ENCODE measurements at regions not wholly inside any gene's neighbourhood (a gene's known extent, or its start where the extent isn't known, plus 50 kb on each side); places are given as distances from the start of the nearest gene placed in this dataset.
"Not testable (repeated sequence)": the region's sequence is repeated elsewhere in the genome, so short reads cannot be mapped to it uniquely, and the experiment has no call there.

GRCh38 chr10:44300666-44301649, 83.9 kb downstream of the CXCL12 start:
- DNase-seq: no peak

DNA sequence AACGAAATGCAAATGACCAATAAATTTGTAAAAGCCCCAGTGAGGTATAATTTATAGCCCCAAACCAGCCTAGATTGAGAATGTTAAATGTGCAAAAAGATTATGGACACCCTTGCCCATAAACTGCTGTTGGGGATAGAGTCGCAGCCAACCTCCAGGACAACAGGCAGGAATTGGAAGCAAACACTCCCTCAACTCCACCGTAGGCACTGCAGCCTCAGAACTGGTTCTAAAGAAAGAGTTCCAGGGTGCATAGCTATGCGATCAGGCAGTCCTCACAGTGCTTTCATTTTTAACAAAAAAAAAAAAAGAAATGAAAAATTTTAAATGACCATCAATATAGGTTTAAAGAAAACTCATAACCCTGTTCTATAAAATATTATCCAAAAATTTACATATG, 86.2 kb downstream of the CXCL12 start:
- DNase-seq: no peak

DNA sequence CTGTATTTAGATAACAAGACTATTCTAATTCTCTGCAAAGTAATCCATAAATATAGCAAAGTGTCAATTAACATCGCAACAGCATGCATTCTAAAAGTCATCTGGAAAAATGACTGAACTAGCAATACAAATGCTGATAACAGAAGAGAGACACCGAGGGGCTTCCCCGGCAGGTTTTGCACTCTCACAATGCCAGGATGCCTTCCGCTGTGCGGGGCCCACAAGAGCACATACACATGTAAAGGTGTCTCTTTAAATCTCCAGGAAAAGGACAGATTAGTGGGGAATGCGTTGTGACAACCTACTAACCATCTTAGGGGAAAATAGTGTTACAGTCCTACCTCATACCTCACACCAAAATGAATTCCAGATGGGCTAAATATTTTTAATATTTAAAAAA, 86.9 kb downstream of the CXCL12 start:
- DNase-seq: no peak

DNA sequence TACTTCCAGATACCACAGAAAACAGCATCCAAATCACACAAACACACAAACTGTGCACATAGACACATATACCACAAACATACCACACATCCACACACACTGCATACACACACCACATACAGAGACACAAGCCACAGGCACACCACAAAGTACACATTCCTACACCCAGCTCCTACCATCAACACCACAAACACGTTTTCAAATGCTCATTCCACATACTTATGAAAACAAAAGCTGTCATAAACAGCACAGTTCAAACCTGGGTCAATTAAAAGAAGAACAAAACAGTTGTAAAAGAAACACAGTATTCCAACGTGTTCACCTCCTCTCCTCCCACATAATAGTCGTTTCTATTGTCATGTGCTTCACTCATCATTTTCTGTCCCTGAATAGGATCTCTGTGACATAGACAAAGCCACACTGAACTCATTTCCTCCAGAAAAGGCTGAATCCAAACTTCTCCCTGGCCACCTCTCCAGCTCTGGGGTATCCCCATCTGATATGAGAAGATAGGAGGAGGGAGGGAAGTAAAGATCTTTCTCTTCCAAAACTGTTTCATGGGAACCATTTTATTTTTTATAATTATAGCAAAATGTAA, 89.2 kb downstream of the CXCL12 start:
- DNase-seq: no peak

DNA sequence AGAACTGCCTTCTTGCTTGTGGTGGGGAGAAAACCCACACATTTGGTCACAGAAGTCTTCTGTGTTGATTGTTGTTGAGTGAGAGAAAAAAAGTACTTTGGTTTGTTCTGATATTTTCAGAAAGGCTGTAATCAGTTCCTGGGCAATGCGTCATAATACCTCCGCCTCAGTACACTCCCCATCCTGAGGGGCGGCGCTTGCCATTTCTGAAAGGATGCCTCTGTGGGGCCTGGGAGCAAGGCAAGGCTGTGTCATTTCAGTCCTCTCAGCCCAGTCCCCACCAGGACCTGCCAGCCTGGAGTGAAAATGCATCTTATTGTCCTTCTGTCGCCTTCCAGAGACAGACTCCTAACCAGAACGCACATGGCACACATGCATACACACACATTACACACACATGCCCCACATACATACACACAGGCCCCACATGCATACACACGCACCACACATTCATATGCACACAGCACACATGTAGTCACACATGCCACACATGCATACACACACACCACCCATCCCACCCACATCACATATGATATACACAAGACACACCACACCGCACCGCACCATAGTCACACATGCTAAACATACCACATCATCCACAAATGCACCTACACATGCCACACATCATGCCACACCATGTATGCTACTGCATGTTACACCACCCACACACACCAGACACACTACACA, 90.0 kb downstream of the CXCL12 start:
- DNase-seq: no peak

DNA sequence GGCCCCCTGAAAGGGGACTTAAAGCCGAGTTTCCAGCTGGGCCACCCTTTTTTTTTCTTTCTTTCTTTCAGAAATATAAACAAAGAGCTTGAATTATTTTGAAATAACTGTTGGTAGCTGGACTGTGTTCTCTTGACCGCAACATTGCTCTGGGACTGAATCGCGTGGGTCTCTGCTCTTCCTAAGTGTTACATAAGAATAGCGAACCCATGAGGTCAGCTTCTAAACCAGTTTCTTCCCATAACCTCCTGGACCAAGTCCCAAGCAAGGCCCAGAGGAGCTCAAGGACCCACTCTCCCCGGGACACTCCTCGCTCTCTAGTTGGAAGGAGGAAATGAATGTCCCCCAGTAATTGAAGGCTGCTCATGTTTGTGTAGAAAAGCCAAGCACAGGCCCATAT, 91.1 kb downstream of the CXCL12 start:
- no peak for DNase-seq

- no peak for DNase-seq
Measured at GRCh38 chr10:44293306-44293778, 91.6 kb downstream of the CXCL12 start.

- no peak for DNase-seq
Measured at GRCh38 chr10:44292390-44293002, 92.4 kb downstream of the CXCL12 start.

GRCh38 chr10:44291091-44291490, 93.8 kb downstream of the CXCL12 start:
- DNase-seq: no peak

- DNase-seq: no peak
Measured at GRCh38 chr10:44289125-44289524, 95.8 kb downstream of the CXCL12 start.

DNA sequence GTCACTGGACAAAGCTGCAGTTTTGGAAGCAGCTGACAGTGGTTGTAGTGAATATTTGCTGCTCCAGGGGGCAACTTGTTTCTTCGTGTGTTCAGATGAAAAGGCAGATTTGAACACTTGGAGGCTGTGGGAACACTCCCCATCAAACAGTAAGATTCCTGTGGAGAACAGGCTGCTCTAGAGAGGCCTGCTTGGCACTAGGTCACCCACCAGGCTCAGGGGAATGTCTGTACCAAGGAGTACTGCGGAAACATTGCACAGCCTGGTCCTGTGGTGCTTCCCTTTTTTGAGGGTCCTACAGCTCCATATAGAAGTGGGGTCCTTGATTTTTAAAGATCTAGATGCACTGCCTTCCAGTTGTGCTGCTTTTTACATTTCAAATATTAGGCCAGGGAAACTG, 97.5 kb downstream of the CXCL12 start:
- no peak for DNase-seq

GRCh38 chr10:44284198-44285084, 100.5 kb downstream of the CXCL12 start:
- no peak for DNase-seq

DNA sequence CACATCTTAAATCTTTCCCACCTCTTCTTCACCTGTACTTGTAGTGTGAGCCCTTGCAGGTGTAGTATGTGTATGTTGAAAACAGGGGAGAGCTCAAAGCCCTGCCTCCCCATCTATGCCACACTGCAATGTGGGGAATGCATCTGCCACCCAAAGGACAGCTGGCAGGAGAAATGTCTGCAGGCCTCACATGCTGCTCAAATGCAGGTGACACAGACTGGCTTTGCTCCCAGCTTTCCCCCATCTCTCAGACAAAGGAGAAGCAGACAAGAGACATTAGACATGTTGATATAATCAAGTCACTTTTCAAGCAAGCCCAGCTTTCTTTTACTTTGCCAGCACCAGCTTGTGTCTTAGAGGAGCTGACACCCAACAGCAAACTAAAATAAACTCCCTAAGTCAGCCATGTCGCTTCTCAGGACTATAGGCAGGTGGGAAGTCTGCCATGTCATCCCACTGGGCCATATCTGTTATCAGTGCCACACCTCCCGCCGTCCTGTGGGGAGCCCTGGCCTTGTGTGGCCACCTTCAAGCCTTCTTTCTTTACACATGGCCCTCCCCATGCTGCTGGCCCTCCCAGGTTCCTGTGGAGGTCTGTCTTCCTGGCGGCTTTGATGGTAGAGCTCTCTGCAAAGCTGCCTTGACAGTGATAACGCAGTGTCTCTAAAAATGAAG, 102.1 kb downstream of the CXCL12 start:
- DNase-seq: no peak

- DNase-seq: no peak
Measured at GRCh38 chr10:44281662-44282061, 103.2 kb downstream of the CXCL12 start.

DNA sequence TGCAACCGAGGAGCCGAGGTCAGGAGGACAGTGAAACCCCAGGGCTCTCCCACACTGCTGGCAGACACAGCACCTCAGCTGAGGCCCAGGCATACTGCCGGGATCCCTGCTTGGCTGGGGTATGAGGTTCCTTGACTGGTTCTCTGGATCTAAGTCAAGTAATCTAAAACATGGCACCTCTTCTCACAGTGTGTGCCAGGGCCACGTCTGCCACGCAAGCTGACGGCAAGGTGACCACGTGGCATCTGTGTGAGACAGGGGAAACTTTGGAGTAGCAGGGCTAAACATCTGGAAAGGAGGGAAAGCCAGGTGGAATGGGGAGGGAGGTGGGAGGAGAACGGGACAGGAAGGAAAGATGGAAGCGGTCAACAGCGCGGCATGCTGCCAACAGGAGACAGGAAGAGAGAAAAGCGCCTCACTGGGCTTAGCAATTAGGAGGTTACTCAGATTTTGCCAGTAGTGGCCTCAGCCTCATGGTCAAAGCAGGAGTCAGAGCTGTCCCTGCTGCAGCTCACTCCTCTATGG, 103.7 kb downstream of the CXCL12 start:
- no peak for DNase-seq

DNA sequence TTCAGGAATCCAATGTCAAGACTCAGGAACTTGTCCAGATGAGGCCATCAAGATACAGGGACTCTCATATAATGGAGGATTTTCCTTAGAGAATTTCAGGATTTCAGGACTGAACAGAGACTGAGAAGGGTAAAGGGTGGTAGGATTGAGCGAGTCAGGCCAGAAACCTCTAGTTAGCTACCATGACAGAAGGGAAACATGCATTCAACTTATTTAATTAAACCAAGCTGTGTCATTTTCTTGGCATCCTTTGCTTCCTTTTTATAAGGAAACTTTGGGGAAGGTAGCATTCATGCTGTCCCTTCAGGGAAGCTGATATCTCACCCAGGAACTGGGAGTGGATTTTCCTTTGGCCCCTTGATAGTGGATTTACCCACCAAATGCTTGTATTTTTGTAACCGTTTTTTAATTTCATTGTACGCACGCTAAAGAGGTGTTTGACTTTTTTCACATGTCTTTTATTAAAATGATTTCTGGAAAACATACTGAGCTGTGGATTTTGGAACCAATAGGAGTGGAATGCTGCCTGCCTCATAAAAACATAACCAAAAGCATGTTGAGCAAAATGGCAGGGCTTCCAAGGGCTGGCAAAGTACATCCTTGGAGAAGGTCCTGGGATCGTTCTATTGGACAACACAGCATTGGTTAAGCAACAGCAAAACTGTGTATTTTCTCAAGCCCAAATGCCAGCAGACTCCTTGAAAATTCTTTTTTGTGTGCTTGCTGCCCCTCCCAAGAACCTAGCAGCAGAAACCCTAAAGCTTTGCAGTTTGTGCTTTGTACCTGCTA, 104.5 kb downstream of the CXCL12 start:
- DNase-seq: no peak

GRCh38 chr10:44279426-44280126, 105.3 kb downstream of the CXCL12 start:
- no peak for DNase-seq

GRCh38 chr10:44278837-44279324, 106.0 kb downstream of the CXCL12 start:
- no peak for DNase-seq

DNA sequence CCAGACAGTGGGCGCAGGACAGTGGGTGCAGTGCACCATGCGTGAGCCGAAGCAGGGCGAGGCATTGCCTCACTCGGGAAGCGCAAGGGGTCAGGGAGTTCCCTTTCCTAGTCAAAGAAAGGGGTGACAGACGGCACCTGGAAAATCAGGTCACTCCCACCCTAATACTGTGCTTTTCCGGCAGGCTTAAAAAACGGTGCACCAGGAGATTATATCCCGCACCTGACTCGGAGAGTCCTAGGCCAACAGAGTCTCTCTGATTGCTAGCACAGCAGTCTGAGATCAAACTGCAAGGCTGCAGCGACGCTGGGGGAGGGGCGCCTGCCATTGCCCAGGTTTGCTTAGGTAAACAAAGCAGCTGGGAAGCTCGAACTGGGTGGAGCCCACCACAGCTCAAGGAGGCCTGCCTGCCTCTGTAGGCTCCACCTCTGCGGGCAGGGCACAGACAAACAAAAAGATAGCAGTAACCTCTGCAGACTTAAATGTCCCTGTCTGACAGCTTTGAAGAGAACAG, 116.4 kb downstream of the CXCL12 start:
- not testable (repeated sequence) for DNase-seq
